ENCODE measurements at regions not wholly inside any gene's neighbourhood (a gene's known extent, or its start where the extent isn't known, plus 50 kb on each side); places are given as distances from the start of the nearest gene placed in this dataset.

DNA sequence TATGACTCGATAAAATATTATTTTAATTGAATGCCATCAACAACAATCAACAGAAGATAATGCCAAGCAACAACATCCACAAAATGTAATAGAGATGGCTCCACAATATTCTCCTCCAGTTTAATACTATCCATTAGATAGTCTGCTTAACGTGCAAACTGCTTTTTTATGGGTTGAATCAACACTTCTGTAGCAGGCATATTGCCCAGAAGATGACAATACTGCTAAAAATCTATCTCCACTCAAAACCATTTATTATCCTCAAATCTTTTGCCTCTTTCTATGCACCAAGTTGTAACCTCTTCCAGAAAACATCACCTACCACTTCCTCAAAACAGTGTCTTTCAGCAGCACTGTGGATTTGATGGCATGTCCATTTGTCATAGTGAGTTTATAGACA is 295.7 kb upstream of the LMCD1 start:
- DNase-seq = no peak

DNA sequence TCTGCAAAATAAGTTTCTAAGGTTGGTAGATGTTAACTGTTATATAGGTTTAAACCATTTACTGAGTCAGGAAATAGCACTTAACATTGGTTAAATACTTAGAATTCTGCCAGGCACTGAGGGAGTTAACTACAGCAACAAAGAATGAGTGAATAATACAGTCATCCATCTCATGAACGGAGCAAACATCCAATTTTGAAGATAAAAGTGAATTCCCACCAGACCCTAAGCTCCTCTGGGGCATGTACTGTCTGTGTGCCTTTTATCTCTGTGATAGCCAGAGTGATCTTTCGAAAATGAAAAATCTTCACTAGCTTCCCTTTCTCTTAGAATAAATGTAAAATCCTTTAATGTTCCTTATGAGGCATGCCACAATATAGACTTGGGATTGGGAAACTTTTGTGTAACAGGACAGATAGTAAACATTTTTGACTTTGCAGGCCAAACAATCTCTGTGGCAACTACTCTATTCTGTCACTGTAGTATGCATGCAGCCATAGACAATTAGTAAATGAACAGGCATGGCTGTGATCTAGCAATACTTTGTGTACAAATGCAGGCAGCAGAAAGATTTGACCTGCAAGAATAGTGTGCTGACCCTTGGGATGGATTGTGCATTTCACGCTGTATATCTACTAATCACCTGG is 294.5 kb upstream of the LMCD1 start:
- DNase-seq = no peak

DNA sequence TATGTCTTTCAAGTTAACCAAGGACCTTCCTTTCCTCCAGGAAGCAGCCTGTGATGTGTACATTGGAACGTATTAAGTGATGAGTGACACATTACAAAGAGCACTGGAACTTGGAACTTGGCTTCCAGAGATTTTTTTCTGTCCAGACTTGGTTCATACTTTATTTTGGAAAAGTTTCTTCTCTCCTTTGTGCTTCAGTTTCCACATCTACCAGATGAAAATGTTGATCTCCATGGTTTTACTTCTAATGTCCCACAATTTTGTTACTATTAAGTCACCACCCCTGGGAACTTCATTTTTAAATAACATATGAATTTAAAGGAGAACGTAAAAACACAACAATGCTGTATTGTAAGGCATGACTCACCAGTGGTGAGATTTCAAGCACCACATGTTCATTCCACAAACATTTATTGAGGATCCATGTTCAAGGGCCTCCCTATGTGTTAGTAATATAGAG is 290.7 kb upstream of the LMCD1 start:
- DNase-seq = no peak

DNA sequence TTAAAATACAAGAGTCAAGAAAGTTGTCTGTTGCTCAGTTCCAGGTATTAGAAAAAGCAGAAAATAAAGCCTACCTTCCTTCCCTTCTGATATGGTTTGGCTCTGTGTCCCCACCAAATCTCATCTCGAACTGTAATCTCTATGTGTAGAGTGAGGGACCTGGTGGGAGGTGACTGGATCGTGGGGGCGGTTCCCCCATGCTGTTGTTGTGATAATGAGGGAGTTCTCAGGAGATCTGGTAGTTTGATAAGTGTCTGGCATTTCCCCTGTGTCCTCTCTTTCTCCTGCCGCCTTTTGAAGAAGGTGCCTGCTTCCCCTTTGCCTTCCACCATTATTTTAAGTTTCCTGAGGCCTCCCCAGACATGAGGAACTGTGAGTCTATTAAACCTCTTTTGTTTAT is 288.8 kb upstream of the LMCD1 start:
- no peak for DNase-seq

DNA sequence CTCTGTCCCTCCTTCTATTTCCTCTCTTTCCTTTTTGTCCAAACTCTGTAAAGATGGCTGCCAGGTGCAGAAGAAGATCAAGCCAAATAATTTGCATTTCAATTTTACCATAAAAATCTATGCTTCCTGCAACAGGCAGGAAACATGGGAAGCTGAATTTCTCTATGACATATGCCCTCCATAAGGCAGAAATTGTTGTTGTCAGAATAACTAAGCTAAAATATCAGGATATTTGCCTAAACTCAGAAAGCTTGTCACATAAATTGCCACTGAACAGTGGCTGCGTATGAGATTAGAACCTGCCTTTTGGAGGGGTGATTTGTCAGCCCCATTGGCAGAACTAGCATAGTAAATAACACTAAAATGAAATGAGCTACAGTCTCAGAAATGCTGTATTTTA is 288.3 kb upstream of the LMCD1 start:
- DNase-seq = no peak

DNA sequence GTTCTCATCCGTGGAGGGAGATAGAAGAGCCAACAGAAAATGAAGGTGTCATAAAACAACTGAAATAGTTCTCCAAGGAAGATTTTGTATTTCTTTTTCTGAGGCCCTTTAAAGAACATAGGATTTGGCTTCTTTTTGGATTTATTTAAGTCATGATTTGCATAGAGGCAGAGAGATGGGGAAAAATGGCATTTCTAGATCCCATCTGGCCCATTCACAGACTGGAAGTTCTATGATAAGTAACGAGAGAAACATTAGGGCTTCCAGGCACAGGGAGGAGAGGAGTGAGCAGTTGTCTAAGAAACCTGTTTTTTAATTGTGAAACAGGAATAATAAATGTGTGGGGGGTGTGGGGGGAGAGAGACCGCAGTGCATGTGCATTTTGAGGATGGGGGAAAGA is 285.8 kb upstream of the LMCD1 start:
- no peak for DNase-seq

DNA sequence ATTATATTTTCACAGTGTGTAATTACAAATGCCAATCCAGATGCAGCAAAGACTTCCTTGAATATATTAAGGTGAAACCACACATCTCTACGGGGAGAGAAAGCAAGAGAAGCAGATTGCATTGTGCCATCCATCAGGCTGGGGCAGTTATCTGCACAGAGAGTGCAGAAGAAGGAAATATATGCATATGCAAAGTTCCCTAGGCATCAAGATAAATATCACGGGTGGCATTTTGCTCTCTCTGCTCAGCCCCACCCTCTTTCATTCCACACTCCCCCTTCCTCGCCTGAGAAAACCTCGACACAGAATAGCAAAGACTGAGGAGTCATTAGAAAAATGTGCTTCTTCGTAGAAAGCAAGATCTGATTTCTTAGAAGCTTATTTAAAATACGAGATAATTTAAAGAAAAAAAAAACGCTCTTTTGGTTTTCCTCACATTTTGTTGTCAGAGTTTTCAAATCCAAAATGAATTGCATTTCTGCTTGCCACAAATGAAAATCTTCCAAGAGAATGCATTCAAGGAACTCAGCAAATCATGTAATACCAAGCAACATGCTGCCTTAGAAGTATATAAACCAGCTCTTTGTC is 283.2 kb upstream of the LMCD1 start:
- DNase-seq = no peak

DNA sequence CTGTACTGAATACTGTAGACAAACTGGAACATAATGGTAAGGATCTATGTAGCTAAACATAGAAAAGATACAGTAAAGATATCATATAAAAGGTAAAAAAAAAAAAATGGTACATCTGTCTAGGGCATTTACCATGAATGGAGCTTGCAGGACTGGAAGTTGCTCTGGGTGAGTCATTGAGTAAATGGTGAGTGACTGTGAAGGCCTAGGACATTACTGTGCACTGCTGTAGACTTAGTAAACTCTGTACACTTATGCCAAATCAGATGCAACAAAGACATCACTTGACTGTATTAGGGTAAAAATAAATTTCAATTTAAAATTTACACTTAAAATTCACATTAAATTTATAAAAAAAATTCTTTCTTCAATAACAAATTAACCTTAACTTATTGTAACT is 281.3 kb upstream of the LMCD1 start:
- no peak for DNase-seq

DNA sequence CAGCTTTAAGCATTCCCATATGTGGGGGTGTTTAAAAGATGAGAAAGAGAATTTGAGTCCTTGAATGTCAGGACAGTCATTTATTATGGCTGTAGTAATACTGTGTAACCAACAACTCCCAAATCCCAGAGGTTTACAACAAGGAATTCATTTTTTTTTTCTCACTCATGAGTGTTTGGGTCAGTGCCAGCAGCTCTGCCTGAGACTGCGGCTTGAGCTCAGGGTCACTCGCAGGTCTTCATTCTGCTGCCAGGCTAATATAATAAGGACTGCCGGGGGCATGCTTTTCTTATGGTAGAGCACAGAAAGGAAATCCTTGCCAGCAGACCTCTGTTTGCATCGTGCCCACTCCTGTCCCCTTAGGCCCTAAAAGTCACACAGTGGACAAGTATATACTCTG is 277.9 kb upstream of the LMCD1 start:
- no peak for DNase-seq

DNA sequence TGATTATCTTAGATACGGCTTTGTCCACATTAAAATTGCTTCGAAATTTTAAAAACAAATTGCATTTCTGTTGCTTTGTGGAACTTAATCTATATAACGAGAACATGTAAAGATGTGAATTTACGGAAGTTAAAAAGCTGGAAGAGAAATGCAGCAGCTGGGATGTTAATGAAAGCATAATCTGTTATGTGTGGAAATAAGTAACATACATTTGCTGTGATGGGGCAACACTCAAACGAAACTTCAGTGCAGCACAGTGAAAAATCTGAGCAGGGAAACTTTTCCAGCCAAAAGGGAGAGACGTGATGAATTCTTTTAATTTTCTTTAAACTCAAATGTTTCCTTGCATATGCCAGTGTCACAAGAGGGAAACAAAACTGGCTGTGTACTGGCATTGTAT is 276.7 kb upstream of the LMCD1 start:
- no peak for DNase-seq

DNA sequence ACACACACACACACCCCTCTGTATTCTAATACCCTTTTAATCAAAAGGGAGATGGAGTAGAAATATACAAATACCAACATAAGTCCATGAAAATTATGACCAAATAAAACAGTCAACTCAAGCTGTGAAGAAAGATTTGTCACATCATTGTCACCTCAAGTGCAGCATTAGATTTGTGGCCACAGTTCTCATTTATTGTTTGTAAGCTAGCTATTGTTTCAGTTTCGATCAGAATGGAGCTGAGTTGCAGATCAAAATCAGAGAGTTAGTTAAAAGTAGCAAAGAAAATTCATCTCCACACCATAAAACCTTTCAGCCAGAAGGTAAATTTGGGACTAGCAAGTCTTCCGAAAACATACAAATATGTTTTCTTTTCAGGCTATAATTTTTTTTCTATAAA is 267.7 kb upstream of the LMCD1 start:
- no peak for DNase-seq

DNA sequence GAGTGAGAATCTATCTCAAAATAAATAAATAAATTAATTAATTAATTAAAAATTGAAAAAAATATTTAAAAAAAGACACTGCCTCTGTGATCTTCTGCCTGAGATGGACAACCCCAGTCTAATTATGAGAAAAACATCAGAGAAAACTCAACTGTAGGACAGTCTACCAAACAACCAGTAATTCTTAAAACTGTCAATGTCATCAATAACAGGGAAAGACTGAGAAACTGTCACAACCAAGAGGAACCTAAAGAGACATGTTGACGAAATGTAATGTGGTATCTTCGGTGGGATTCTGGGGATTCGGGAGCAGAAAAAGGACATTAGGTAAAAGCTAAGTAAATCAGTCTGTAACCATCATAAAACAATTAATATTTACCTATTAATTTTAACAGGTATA is 265.4 kb upstream of the LMCD1 start:
- DNase-seq = no peak

DNA sequence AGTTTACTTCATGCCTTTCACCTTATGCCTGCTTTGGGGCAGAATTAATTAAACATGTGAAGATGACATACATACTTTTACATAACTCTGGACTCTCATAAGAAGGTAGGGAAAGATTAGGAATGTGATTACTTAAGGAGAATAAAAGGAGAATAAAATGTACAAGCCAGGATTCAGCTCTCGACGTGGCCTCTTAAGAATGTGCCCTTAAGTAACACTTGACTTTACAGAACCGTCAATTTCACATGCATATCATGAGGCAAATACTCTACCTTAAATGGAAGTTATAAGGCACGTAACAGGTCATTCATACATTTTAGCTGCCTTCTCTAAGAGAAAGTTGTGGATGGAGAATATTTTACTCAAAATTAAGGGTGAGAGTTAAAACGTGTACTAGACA is 263.7 kb upstream of the LMCD1 start:
- no peak for DNase-seq

DNA sequence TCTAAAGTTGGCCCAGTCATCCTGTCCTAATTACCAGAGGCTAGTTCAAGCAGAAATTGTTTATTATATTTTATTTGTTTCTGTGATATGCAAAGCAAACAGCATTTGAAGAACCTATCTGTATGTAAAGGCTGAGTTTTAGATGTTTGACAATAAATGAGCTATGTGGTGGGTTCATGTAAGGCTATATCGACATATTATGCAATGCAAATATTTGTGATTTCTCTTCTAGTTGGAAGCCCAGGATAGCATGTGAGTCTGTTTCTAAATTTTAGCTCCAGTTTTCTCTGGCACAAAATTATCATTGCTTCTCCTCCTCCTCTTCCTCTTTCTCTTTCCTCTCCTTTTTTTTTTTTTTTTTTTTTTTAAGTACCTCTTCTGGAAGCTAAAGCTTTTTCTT is 263.2 kb upstream of the LMCD1 start:
- DNase-seq = no peak

DNA sequence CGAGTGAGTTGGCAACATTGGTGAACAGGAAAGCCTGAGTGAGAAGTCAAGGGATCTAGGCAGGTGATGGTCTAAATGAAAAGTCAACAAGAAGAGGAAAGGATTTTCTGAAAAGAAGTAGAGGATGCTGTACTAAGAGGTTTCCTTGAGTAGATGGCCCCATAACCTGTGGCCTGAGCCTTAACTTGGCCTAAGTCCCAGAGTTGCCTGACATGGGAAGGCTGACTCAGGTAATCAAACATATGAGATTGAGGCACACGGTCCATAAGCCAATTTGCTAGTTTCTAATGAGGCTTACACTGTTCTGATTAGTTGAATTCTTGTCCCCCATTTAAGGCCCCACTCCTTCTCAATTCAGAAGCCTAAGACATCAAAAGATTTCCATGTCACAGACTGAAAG is 262.5 kb upstream of the LMCD1 start:
- DNase-seq = no peak

DNA sequence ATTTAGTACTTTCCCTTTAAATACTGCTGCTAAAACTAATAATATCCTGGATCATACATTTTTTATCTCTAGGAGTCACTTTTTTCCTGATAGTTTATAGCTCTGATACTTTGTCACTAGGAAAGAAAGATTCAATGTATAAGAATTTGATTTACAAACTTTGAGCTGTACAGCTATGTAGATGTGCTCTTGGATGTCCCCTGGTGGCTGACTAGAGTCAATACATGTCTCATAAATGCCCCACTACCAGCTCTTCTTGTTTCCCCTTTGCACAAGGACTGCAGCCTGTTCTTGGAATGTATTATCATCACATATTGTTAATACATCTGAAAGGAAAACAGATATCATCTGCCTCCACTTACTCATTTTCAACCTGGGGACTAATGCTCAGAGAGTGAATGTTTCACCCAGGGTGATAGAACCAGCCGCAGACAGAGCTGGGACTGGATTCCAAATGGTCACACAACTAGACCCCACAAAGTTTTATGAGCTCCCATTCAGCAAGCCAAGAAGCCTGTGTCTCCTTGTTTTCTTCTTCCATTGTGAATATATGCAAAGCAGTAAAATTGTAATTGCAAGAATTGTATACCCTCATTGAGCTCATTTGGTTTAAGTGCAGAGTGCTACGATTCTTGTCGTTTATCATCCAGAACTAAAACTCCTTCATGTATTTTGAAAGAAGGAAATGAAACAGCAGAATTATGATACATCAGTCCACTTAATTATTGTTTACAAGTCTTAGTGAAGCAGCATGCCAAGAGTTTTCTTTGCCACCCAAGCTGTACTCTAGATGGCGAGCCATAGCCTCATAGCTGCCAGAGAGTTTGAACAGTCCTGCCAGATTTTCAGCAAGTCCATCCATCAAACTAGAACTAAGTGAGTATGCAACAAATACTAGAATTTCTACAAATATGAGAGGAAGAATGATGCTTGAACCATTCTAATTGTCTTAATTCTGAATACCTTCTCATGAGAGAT is 261.6 kb upstream of the LMCD1 start:
- no peak for DNase-seq

DNA sequence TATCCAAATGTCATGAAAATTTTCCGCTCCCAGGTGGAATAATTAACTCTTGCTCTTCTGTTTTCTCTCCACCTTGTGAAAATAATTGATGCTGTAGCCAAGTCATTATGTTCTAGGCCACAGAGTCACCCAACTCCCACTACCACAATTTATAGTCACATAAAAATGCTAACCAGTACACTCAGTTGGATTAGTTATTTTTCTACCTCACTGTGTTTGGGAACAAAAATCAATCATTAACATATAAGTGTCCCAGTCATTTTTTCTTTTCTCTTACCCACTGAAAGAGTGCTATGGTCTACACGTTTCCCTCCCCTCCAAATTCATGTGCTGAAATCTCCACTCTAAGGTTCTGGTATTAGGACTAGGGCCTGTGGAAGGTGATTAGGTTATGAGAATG is 255.6 kb upstream of the LMCD1 start:
- DNase-seq = no peak

DNA sequence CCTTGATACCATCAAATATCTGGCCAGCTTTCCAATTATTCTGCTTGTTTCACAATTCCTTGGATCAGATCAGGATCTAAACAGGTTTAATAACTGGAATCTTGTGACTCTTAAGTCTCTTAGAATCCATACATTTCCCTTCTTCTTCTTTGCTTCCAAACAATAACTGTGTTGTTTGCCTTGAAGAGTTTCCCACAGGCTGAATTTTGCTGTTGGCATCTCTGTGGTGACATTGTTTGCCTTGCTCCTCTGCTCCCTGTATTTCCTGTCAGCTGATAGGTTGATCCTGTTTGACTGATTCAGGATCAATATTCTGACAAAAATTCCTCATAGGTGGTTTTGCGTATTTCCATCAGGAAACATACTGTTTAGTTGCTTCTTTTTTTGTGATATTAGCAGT is 248.4 kb upstream of the LMCD1 start:
- DNase-seq = no peak

DNA sequence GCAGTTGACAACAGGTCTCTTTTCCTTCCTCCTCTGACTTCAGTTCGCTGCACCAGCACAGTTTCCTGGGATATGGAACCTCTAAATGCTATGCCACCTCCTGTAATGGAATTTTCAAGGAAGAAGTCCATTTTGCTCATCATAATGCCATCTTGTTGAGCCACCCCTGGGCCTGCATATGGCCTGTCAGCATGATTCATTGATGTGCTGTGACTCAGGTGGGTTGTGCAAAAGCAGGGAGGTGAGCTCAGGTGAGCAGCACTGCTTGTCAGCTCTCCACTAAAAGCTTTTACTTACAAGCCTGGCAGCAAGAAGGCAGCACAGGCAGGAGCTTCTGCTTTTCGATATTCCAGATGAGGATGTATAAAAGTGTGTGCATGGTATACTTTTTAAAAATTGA is 247.1 kb upstream of the LMCD1 start:
- no peak for DNase-seq

DNA sequence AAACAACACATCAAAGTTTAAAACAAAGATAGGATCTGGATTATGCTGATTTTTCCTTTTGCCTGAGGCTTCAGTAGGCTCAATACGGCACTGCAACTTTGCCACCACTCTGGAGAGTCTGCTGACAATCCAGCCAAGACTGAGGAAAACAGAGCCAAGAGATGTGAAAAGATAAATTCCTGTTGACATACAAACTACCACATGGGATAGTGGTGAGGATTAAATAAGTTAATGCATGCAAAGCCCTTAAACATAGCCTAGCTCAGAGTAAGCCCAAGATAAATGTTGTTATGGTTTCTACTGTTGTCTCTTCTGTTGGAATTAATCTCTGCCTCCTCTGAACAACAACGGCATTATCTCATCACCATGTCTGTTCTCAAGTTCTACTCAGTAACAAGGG is 245.9 kb upstream of the LMCD1 start:
- DNase-seq = no peak

DNA sequence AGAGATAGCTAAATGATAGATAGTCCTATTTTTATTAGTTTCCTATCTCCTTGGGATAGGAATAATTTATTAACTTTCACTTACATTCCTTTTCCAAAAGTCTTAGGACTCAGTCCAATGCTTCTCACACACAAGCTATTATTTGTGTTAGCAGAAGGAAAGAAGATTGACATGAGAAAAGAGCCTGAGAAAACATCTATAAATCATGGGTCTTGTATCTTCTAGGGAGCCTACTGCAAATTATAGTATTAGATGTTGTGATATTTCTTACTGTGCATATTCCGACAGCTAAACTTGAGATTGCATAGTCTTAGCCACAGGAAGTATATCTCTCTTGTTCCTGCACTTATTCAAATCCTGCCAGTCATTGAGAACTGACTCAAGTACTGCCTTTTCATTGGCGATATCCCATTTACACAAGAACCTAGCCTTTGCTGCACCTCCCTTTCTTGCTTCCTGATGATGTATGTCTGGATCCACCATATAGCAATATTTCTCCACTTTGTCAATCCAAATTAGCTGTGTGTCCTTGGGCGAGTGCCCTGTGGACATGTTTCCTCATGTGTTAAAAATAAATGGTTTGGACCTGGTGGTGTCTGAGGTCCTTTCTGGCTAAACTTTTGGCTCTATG is 245.1 kb upstream of the LMCD1 start:
- no peak for DNase-seq

DNA sequence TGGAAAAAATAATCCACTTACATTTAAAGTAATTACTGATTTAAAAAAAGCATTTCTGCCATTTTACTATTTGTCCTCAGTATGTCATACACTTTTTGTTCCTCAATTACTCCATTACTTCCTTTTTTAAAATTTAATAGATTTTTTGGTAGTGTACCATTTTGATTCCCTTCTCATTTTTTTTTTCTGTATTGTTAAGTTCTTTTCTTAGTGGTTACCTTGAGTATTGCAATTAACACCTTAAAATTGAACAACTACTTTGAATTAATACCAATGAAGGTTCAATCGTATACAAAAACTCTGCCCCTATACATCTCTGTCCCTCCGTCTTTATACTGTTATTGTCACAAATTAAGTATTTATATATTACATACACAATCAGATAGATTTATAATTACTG is 240.6 kb upstream of the LMCD1 start:
- no peak for DNase-seq

DNA sequence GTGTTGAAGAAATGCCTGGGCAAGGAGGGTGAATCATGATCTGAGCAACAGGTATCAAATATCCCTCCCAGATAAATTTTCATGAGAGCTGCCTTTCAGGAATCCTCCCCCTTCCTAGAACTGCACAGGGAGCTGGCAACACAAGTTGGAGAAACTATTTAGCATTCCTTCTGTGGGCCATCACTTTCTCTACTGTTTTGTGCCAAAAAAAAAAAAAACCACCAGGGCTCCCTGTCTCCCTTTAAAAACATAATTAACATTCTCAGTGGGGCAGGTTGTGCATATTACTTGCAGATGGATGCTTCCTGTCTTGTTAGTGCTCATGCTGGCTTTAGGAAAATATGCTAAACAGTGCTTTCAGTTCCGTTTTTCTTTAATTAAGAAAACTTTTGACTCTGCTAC is 234.9 kb upstream of the LMCD1 start:
- DNase-seq = peak; percentile 6

DNA sequence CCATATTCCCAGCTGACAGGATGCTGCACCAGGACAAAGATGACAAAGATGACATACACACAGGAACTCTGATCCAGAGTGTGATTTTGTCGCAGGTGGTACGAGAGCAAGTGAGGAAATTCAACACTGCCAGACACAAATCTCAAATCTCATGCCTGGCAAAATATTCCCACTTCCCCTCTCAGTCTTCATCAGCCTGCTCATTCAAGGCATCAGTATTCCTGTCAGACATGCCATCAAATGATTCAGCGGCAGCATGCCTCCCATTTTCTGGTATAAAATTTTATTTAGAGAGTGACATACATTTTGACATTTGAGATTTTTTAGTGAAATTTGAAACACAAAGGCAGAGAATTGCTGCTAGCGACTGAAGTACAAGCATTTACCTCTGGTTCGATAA is 228.1 kb upstream of the LMCD1 start:
- DNase-seq = no peak
